ENCODE measurements at regions not wholly inside any gene's neighbourhood (a gene's known extent, or its start where the extent isn't known, plus 50 kb on each side); places are given as distances from the start of the nearest gene placed in this dataset.

DNA sequence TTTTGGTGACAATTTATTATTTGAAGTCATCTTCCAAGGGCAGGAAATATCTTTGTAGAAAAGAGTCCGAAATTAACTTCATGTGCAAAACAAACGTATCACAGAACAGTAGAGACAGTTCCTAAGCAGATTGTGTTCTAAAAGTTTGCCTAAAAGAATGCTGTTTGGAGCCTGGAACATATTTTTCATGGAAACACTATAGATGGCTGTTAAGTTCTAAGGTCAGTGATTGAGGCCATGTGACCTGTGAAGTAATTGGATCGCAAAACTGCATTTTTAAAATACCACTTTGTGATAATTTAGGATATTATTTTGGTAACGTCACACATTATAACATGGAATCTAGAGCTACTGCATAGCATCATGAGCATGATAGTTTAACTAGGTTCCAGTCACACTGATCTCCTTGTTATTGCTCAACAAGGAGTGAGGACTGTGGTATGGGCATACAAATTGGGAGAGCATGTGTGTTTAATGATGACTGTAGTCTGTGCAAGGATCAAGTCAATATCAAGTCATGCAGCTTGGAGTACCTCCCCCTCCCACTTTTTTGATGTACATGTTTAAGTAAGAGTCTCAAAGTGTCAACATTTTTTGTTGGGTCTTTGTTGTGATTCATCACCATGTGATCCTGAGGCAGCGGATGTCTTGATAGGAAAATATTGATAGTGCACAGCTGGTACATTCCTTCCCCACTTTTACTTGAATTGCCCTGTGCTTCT, 609.3 kb upstream of the CITED2 start:
- TF ChIP-seq, protein P1, sequence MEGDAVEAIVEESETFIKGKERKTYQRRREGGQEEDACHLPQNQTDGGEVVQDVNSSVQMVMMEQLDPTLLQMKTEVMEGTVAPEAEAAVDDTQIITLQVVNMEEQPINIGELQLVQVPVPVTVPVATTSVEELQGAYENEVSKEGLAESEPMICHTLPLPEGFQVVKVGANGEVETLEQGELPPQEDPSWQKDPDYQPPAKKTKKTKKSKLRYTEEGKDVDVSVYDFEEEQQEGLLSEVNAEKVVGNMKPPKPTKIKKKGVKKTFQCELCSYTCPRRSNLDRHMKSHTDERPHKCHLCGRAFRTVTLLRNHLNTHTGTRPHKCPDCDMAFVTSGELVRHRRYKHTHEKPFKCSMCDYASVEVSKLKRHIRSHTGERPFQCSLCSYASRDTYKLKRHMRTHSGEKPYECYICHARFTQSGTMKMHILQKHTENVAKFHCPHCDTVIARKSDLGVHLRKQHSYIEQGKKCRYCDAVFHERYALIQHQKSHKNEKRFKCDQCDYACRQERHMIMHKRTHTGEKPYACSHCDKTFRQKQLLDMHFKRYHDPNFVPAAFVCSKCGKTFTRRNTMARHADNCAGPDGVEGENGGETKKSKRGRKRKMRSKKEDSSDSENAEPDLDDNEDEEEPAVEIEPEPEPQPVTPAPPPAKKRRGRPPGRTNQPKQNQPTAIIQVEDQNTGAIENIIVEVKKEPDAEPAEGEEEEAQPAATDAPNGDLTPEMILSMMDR (IDR thresholded peaks at IDR 0.05): no peak
- no peak for TF ChIP-seq POLR2A (IDR thresholded peaks at IDR 0.05)
